ENCODE measurements at regions not wholly inside any gene's neighbourhood (a gene's known extent, or its start where the extent isn't known, plus 50 kb on each side); places are given as distances from the start of the nearest gene placed in this dataset.

DNA sequence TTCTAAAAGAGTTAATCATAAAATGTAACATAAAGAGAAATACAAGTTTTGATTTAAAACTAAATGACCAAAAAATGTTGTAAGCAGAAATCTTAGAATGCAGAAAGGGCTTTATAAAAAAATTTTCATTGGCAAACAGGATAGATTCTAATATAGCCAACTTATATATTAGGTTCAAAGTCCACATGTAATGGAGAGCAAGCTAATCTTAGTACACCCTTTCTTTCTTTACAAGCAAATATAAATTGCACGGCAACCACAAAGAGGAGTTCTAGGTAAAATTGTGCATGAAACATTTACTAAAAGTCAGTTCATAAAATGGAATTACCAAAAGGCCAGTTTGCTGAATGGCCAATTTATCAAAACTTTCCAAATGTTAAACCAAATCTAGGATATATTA lies 130.6 kb downstream of the NOL4 start:
- FAIRE-seq (no peak), ATAC-seq (no peak), DNase-seq (no peak)
- 32 to 37% methylated on average over 1 of the region's 1 CpG for WGBS, 2 donors
- no peaks in the 10 kb centered on the region for H3K9me3 ChIP-seq
- no peak overlapping the region for H3K4me3 ChIP-seq
- H3K27me3 ChIP-seq, result no peaks in the 10 kb centered on the region
- no peaks in the 10 kb centered on the region for H3K4me1 ChIP-seq
- TF ChIP-seq, protein P1, sequence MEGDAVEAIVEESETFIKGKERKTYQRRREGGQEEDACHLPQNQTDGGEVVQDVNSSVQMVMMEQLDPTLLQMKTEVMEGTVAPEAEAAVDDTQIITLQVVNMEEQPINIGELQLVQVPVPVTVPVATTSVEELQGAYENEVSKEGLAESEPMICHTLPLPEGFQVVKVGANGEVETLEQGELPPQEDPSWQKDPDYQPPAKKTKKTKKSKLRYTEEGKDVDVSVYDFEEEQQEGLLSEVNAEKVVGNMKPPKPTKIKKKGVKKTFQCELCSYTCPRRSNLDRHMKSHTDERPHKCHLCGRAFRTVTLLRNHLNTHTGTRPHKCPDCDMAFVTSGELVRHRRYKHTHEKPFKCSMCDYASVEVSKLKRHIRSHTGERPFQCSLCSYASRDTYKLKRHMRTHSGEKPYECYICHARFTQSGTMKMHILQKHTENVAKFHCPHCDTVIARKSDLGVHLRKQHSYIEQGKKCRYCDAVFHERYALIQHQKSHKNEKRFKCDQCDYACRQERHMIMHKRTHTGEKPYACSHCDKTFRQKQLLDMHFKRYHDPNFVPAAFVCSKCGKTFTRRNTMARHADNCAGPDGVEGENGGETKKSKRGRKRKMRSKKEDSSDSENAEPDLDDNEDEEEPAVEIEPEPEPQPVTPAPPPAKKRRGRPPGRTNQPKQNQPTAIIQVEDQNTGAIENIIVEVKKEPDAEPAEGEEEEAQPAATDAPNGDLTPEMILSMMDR (IDR thresholded peaks at IDR 0.05), result no peak
- intact Hi-C loops (cut with DNase I), result no loop called here
- H3K36me3 ChIP-seq, result no peaks in the 10 kb centered on the region
- H3K27ac ChIP-seq, result no peak overlapping the region

DNA sequence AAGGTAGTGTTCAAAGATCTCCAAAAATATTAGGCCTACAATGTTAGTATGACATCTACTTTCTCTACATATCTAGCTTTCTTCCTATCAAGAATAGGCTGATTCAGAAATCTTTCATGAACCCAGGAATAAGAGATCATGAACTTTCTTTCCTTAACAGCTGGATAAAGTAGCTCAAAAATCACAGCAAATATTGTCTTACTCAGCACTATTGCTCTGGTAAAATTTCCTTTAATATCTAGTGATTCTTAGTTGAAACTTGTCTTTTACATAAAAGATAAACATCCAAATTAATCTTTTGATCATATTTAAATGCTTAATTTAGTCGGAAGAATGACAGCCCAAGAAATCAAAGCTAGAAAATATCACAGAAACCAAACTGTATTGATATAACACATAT lies 131.9 kb downstream of the NOL4 start:
- Histone ChIP-seq H3K36me3 (no peaks in the 10 kb centered on the region), H3K27ac (no peak overlapping the region), H3K4me3 (no peak overlapping the region), H3K27me3 (no peaks in the 10 kb centered on the region), H3K4me1 (no peaks in the 10 kb centered on the region), H3K9me3 (no peaks in the 10 kb centered on the region)
- intact Hi-C loops (cut with DNase I), result no loop called here
- FAIRE-seq (no peak), DNase-seq (no peak), ATAC-seq (no peak)
- TF ChIP-seq, protein P1 (IDR thresholded peaks at IDR 0.05), result no peak
- 76 to 85% methylated on average over 1 of the region's 1 CpG for WGBS, 2 donors

GRCh38 chr18:34086370-34086769 lies 138.3 kb downstream of the NOL4 start:
- Histone ChIP-seq H3K4me1 (no peaks in the 10 kb centered on the region), H3K27ac (no peak overlapping the region), H3K27me3 (no peaks in the 10 kb centered on the region), H3K36me3 (no peaks in the 10 kb centered on the region), H3K4me3 (no peak overlapping the region), H3K9me3 (no peaks in the 10 kb centered on the region)
- 0 to 55% methylated on average over 1 of the region's 1 CpG for WGBS, 2 donors
- ATAC-seq (no peak), DNase-seq (no peak), FAIRE-seq (no peak)
- intact Hi-C loops (cut with DNase I), result no loop called here
- TF ChIP-seq, protein P1 (IDR thresholded peaks at IDR 0.05), result no peak

DNA sequence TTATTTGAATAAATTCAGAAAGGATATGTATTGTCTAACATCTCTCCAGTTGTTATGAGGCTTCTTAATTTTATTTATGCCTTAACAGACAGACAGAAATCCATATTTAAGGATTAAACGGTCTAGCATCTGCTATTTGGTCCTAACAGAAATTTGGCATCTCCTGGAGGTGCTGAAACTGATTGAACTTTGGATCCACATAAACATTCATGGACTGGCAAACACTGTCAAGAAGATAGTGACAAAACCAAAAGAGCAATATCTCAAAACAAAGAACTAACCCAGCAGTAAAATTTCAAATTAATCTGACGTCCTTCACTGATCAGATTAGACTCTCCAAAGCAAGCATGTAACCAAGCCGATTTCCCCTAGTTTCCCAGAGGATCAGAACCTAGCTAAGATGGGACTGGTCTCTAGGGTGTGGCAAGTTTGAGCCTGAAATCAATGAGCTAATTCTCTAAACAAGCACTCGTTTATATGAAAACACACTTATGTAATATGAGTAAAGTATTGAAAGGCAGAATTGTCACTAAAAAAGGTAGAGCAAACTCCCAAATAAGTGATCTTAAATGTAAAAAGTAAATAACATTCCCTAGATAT lies 139.5 kb downstream of the NOL4 start:
- 31 to 42% methylated on average over 4 of the region's 4 CpGs for WGBS, 2 donors
- FAIRE-seq, result no peak
- intact Hi-C loops (cut with DNase I), result no loop called here
- Histone ChIP-seq H3K9me3 (no peaks in the 10 kb centered on the region), H3K4me1 (no peaks in the 10 kb centered on the region), H3K27me3 (no peaks in the 10 kb centered on the region), H3K36me3 (no peaks in the 10 kb centered on the region), H3K27ac (no peak overlapping the region), H3K4me3 (no peak overlapping the region)
- TF ChIP-seq, protein P1 (IDR thresholded peaks at IDR 0.05), result no peak
- no peak for ATAC-seq
- DNase-seq, result no peak

- intact Hi-C loops (cut with DNase I), result no loop called here
- Histone ChIP-seq H3K27me3 (no peaks in the 10 kb centered on the region), H3K27ac (no peak overlapping the region), H3K36me3 (no peaks in the 10 kb centered on the region), H3K4me1 (no peaks in the 10 kb centered on the region), H3K9me3 (no peaks in the 10 kb centered on the region), H3K4me3 (no peak overlapping the region)
- no peak for FAIRE-seq
- no peak for ATAC-seq
- 68 to 71% methylated on average over 2 of the region's 2 CpGs for WGBS, 2 donors
- no peak for DNase-seq
- TF ChIP-seq, protein P1 (IDR thresholded peaks at IDR 0.05), result no peak
These were observed 140.1 kb downstream of the NOL4 start for GRCh38 chr18:34084635-34085034.

Data from pancreas (tissue), 10 donors.